ENCODE measurements at regions not wholly inside any gene's neighbourhood (a gene's known extent, or its start where the extent isn't known, plus 50 kb on each side); places are given as distances from the start of the nearest gene placed in this dataset.

DNA sequence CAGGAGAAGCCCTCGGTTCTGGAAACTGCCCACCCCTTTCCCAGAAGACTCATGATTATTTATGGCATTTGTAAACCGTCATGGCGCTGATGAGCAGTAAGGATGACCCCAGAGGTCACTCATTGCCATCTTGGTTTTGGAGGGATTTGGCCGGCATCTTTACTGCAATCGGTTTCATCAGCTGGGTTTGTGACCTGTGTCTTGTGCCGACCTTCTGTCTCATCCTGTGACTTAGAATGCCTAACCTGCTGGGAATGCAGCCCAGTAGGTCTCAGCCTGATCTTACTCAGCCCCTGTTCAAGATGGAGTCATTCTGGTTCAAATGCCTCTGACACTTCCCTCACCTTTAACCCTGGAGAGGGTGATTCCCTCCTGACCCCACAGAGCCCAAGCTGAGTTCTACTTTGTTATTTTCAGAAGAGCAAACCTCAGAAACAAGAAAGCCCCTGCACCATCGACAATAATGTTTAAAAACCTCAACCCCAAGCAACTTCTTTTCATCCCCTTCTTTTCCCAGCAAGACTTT lies 105.5 kb upstream of the SFSWAP start:
- Histone ChIP-seq H3K27ac (ENCODE audit: low read length) (no peak overlapping the region), H3K9me3 (ENCODE audit: control insufficient read depth, low read length) (no peaks in the 10 kb centered on the region), H3K27me3 (ENCODE audit: control insufficient read depth, insufficient read depth) (no peaks in the 10 kb centered on the region), H3K4me1 (ENCODE audit: control insufficient read depth, insufficient read depth, low read length) (no peaks in the 10 kb centered on the region), H3K4me3 (ENCODE audit: low read length) (no peak overlapping the region)
- no peak for DNase-seq
- ATAC-seq = no peak
- intact Hi-C loops (cut with DNase I) = loop anchor here in 1 of 4 donors (5.0 kb wide), 1 partner anchor 397 kb away; no protein-coding TSS in a partner anchor
- 74% methylated on average over 7 of the region's 7 CpGs for WGBS

- no peak for DNase-seq
These were observed 104.5 kb upstream of the SFSWAP start for GRCh38 chr12:131606218-131606901.

DNA sequence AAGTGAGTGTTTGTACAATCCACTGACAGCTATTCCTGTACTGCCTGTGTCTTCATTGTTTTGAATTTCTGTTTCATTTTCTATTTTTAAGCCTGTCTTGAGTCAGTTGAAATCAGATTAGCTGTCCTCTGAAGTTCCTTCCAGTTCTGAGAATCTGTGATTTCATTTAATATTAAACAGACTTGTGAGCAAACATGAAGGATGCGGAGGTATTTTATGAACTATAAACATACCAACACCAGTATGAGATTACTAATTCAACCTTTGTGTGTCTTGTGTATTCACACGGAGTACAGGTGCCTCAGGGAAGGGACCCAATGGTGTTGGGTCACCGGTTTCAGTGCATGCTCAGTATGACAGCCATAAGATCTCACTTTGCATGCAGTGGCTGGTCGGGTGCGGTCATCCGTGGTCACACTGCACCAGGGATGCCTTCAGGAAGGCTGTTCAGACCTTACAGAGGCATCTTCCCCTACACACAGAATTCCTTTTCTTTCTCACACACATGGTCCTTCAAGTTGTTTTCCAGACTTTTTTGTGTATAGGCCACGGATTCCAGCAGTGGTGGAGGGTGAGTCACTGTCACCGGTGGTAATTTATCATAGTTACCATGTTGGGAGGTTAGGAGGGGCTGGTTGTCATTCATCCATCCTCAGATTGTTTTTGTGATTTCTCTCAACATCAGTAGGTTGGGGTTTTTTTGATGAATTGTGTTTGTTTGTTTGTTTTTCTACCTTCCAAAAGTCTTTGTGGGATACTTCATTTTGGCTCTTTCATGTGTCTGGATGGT lies 103.0 kb upstream of the SFSWAP start:
- Histone ChIP-seq H3K27me3 (ENCODE audit: control insufficient read depth, insufficient read depth) (no peaks in the 10 kb centered on the region), H3K9me3 (ENCODE audit: control insufficient read depth, low read length) (no peaks in the 10 kb centered on the region), H3K4me1 (ENCODE audit: control insufficient read depth, insufficient read depth, low read length) (no peaks in the 10 kb centered on the region), H3K27ac (ENCODE audit: low read length) (no peak overlapping the region), H3K4me3 (ENCODE audit: low read length) (no peak overlapping the region)
- ATAC-seq (no peak), DNase-seq (peak in 1 of 3 donors; percentile 5)
- WGBS = 67% methylated on average over 8 of the region's 8 CpGs
- intact Hi-C loops (cut with DNase I) = loop anchor here in 1 of 4 donors (5.0 kb wide), 1 partner anchor 394 kb away; no protein-coding TSS in a partner anchor

More at GRCh38 chr12:131606218-131606901, 104.5 kb upstream of the SFSWAP start:
- H3K4me1 ChIP-seq (ENCODE audit: control insufficient read depth, insufficient read depth, low read length) = no peaks in the 10 kb centered on the region
- ATAC-seq = no peak
- intact Hi-C loops (cut with DNase I) = loop anchor here in 1 of 4 donors (5.0 kb wide), 1 partner anchor 396 kb away; no protein-coding TSS in a partner anchor
- 74% methylated on average over 12 of the region's 12 CpGs for WGBS
- H3K27me3 ChIP-seq (ENCODE audit: control insufficient read depth, insufficient read depth) = no peaks in the 10 kb centered on the region
- H3K9me3 ChIP-seq (ENCODE audit: control insufficient read depth, low read length) = no peaks in the 10 kb centered on the region
- H3K4me3 ChIP-seq (ENCODE audit: low read length) = no peak overlapping the region
- no peak overlapping the region for H3K27ac ChIP-seq (ENCODE audit: low read length)

DNA sequence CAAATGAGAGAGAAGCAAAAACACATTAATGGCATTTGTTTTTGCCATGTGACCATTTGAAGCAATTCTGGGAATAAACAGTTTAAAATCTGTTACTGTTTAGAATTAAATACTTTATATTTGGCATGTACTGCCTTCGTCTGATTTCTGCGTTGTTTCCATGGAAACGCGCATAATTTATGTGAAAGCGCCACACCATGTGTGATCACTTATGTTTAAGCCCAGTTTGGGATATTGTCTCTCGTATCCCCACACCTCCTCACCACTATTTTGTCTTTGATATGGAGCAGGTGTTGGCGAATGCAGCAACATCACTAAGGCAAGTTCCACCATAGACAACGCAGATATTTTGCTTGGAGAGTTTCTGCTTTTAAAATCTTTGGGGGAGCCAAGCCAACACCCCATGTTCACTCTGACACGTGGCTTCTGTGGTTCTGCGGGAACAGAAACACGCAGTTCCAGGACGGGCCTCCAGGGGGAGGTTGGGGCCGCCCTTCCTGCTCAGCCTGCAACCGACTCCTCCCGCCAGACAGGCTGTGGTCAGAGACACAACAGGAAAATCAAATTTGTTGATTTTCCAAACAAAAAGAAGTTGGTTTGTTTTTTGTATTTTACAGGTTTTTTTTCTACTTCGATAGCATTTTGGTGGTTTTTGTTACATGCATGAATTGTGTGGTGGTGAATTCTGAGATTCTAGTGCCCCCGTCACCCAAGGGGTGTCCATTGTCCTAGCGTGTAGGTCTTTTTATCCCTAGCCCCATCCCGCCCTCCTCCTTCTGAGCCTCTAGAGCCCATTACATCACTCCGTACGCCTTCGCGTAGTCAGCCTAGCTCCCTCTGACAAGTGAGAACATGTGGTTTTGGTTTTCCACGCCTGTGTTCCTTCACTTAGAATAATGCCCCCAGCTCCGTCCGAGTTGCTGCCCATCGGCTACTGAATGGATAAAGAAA lies 101.9 kb upstream of the SFSWAP start:
- Histone ChIP-seq H3K4me1 (ENCODE audit: control insufficient read depth, insufficient read depth, low read length) (no peaks in the 10 kb centered on the region), H3K27me3 (ENCODE audit: control insufficient read depth, insufficient read depth) (no peaks in the 10 kb centered on the region), H3K27ac (ENCODE audit: low read length) (no peak overlapping the region), H3K9me3 (ENCODE audit: control insufficient read depth, low read length) (no peaks in the 10 kb centered on the region), H3K4me3 (ENCODE audit: low read length) (no peak overlapping the region)
- intact Hi-C loops (cut with DNase I) = loop anchor here in 1 of 4 donors (5.0 kb wide), 1 partner anchor 393 kb away; no protein-coding TSS in a partner anchor
- ATAC-seq (peak; percentile 87 to 88), DNase-seq (peak; percentile 75 to 88 (median 88))
- 37% methylated on average over 27 of the region's 27 CpGs for WGBS

GRCh38 chr12:131609762-131610161 lies 101.1 kb upstream of the SFSWAP start:
- H3K27ac ChIP-seq (ENCODE audit: low read length) = no peak overlapping the region
- no peaks in the 10 kb centered on the region for H3K27me3 ChIP-seq (ENCODE audit: control insufficient read depth, insufficient read depth)
- DNase-seq (no peak), ATAC-seq (no peak)
- intact Hi-C loops (cut with DNase I) = loop anchor here in 2 of 4 donors (5.0 to 10.0 kb wide), 2 partner anchors 375 to 393 kb away; no protein-coding TSS in a partner anchor
- H3K4me1 ChIP-seq (ENCODE audit: control insufficient read depth, insufficient read depth, low read length) = no peaks in the 10 kb centered on the region
- 92% methylated on average over 9 of the region's 9 CpGs for WGBS
- H3K9me3 ChIP-seq (ENCODE audit: control insufficient read depth, low read length) = no peaks in the 10 kb centered on the region
- H3K4me3 ChIP-seq (ENCODE audit: low read length) = no peak overlapping the region

DNA sequence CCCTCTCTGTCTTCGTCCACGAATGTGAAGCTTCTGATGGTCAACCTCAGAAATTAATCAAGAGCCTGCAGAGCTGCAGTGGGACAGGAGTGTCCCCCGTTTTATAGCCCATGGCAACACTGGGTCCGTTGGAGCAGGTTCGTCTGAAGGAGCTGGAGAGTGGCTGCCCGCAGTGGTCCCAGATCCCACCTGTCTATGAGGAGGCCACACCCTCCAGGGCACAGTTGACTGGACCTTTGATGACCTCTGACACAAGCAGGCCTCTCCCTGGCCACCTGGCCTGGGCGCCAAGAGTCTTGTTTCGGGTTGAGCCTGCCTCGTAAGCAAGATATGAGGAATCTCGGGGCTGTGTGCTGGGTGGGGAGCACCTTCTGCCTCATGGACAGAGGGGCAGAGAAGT lies 100.7 kb upstream of the SFSWAP start:
- ATAC-seq (no peak), DNase-seq (peak in 1 of 3 donors; percentile 48)
- H3K4me3 ChIP-seq (ENCODE audit: low read length) = no peak overlapping the region
- no peaks in the 10 kb centered on the region for H3K27me3 ChIP-seq (ENCODE audit: control insufficient read depth, insufficient read depth)
- intact Hi-C loops (cut with DNase I) = loop anchor here in 1 of 4 donors (10.0 kb wide), 1 partner anchor 375 kb away; no protein-coding TSS in a partner anchor
- no peak overlapping the region for H3K27ac ChIP-seq (ENCODE audit: low read length)
- no peaks in the 10 kb centered on the region for H3K9me3 ChIP-seq (ENCODE audit: control insufficient read depth, low read length)
- H3K4me1 ChIP-seq (ENCODE audit: control insufficient read depth, insufficient read depth, low read length) = no peaks in the 10 kb centered on the region
- WGBS = 83% methylated on average over 10 of the region's 10 CpGs

DNA sequence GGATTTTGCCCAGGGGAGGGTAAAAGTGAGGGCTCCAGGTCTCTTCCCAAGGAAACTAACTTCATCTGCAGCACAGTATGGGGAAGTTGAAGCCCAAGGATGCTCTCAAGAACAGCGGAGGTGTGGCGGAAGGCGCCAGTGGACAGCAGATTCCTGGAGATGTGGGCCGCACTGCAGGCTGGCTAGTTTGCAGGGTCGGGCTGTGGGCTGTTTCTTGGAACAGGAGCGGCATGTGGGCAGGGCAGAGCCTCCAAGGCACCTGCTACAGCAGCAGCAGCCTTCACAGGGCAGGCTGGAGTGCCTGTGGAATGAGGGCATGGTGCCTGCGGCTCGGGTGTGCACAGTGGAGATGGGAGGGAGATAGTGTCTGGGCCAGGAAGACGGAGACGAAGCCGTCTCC lies 100.0 kb upstream of the SFSWAP start:
- no peaks in the 10 kb centered on the region for H3K4me1 ChIP-seq (ENCODE audit: control insufficient read depth, insufficient read depth, low read length)
- H3K27me3 ChIP-seq (ENCODE audit: control insufficient read depth, insufficient read depth) = no peaks in the 10 kb centered on the region
- 77% methylated on average over 11 of the region's 11 CpGs for WGBS
- ATAC-seq (no peak), DNase-seq (no peak)
- intact Hi-C loops (cut with DNase I) = loop anchor here in 1 of 4 donors (10.0 kb wide), 1 partner anchor 374 kb away; no protein-coding TSS in a partner anchor
- H3K9me3 ChIP-seq (ENCODE audit: control insufficient read depth, low read length) = no peaks in the 10 kb centered on the region
- no peak overlapping the region for H3K4me3 ChIP-seq (ENCODE audit: low read length)
- no peak overlapping the region for H3K27ac ChIP-seq (ENCODE audit: low read length)

GRCh38 chr12:131611416-131612091 lies 99.3 kb upstream of the SFSWAP start:
- intact Hi-C loops (cut with DNase I) = loop anchor here in 1 of 4 donors (10.0 kb wide), 1 partner anchor 373 kb away; no protein-coding TSS in a partner anchor
- H3K4me1 ChIP-seq (ENCODE audit: control insufficient read depth, insufficient read depth, low read length) = no peaks in the 10 kb centered on the region
- DNase-seq = no peak
- no peaks in the 10 kb centered on the region for H3K9me3 ChIP-seq (ENCODE audit: control insufficient read depth, low read length)
- WGBS = 83% methylated on average over 22 of the region's 22 CpGs
- no peak for ATAC-seq
- H3K27ac ChIP-seq (ENCODE audit: low read length) = no peak overlapping the region
- H3K4me3 ChIP-seq (ENCODE audit: low read length) = no peak overlapping the region
- H3K27me3 ChIP-seq (ENCODE audit: control insufficient read depth, insufficient read depth) = no peaks in the 10 kb centered on the region

GRCh38 chr12:131612092-131612755 lies 98.7 kb upstream of the SFSWAP start:
- 85% methylated on average over 21 of the region's 21 CpGs for WGBS
- Histone ChIP-seq H3K27ac (ENCODE audit: low read length) (no peak overlapping the region), H3K9me3 (ENCODE audit: control insufficient read depth, low read length) (no peaks in the 10 kb centered on the region), H3K27me3 (ENCODE audit: control insufficient read depth, insufficient read depth) (no peaks in the 10 kb centered on the region), H3K4me1 (ENCODE audit: control insufficient read depth, insufficient read depth, low read length) (no peaks in the 10 kb centered on the region), H3K4me3 (ENCODE audit: low read length) (no peak overlapping the region)
- DNase-seq (no peak), ATAC-seq (no peak)
- intact Hi-C loops (cut with DNase I) = loop anchor here in 1 of 4 donors (10.0 kb wide), 1 partner anchor 373 kb away; no protein-coding TSS in a partner anchor
